Endometrium (tissue), 2 donors: ENCODE measurements at regions not wholly inside any gene's neighbourhood (a gene's known extent, or its start where the extent isn't known, plus 50 kb on each side); places are given as distances from the start of the nearest gene placed in this dataset.

Experiments
- FAIRE-seq: peaks from 2 replicates; lab custom pipeline; 2012; peaks lifted over from hg19 to GRCh38; lab: Jason Lieb, UNC
- donor health status: control.
- donor health status: control.

DNA sequence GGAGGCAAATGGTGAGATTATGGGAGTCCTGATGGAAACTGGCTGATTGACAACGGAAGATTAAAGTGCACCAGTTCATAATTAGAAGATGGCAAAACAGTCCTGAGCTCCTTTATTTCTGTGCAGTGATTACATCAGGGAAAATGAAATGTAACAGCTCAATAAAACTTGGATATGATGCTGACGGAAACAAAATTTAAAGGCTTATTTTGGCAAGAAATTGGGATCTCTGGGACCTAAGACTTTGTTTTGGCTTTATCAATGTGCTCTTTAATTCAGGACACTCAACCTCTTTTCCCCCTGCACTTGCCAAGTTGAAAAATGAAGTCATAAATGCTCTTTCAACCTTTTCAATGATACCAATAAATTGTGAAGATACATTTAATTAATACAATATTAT lies 226.8 kb downstream of the C6orf118 start:
- FAIRE-seq = peak; percentile 95

DNA sequence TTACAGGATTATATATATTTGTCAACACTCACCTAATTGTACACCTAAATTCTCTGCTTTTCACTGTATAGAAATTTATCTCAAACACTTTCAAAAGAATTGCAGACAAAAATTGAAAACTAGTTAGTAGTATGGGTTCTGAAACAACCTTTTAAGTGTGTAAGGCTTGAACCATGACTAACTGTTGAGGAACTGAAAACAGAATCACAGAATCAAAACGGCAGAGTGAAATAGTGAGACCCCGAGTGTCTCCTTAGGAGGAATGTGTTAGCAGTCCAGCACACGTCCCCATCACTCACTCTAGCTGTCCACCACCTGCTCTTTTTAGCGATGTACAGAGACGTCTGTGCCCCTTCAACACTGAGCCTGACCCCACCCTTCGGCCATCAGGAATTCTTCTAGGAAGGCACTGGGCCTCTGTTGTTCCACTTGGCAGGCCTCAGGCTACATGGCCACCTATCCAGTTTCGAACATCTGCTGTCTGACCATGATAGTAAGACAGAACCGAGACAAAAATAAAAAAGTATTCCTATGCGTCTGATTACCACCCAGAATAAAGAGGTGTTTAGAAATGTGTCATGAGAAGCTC lies 227.4 kb downstream of the C6orf118 start:
- FAIRE-seq = no peak

DNA sequence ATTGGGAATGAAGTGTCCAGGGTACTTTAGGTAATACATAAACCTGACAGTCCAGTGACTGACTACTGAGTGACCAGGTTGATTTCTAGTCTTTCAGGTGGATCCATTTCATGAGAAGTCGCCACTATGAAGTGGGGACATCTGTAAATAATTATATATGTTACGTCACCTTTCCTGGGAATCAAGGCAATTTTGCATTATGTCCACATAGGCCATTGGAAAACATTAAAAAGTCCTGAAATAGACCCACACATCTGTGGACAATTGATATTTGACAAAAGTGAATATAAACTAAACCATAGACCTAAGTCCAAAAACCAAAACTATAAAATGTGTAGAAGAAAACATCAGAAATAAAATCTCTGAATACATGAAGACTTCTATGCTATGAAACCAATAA lies 231.5 kb downstream of the C6orf118 start:
- FAIRE-seq = no peak

DNA sequence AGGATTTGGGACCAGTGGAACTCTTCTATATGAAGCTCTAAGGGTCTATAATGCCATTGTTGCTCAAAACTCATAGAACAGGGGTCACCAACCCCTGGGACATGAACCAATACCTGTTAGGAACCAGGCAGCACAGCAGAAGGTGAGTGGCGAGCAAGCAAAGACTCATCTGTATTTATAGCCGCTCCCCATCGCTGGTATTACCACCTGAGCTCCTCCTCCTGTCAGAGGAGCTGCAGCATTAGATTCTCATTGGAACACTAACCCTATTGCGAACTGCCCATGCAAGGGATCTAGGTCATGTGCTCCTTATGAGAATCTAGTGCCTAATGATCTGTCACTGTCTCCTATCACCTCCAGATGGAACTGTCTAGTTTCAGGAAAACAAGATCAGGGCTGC lies 237.5 kb downstream of the C6orf118 start:
- no peak for FAIRE-seq

DNA sequence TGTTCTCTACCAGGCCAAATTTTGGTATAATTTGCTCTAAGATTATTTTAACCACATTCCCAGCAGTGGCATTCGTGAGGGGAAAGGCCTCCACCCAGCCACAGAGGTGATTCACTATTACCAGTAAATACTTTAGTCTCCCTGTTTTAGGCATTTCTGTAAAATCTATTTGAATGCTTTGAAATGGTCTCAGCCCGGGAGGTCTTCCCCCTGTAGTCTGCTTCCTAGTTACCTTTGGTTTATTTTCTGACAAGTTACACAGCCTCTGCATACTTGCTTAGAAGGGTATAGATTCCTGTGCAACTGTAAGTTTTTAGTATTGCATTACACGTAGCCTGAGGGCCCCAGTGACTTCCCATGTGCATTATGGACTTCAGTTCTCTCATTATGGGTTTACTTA lies 248.7 kb downstream of the C6orf118 start:
- FAIRE-seq = no peak

DNA sequence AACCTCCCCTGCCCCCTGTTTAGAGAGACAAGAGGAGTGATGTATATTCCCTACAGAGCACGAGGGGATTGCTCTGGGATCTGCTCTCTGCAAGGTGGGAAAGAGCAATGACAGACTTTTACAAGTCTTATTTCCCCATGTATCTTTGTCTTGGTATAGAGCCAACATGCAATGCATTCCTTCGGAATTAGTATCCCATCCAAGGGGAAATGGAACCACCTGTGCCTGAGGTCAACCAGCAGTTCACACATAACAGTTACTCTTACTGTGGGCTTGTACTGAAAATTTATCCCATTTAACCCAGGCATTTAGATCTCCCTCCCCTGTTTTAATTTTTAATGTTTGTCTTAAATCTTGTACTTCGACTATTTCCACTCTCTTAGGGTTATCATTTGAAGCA lies 250.4 kb downstream of the C6orf118 start:
- FAIRE-seq = no peak

DNA sequence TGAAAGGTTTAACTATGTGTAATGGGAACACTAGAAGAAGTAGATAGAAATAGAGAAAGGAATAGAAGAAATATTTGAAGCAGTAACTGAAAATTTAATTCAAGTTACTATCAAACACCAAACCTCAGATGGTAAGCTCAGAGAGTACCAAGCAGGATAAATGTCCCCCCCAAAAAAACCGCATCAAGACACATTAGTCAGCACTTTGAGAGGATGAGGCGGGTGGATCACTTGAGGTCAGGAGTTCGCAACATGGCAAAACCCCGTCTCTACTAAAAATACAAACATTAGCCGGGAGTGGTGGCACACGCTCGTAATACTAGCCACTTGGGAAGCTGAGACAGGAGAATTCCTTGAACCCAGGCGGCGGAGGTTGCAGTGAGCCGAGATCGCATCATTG lies 253.1 kb downstream of the C6orf118 start:
- no peak for FAIRE-seq

DNA sequence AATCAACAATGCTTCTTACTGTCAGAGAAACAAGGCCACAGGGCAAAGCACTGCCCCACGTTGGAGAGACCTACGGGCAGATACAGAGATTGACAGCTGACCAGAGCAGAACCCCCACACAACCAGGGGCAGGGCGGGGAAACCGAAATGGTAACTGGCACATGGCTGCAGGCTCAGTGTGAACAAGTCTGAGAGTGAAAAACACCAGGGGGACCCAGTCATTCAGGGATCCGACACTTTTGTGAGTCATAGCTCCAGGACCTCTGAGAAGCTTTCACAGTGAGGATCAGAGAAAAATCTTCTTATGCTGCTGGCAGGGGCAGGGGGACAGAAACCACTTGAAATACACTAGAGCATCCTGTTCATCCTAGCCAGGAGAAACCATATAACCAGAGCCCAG lies 254.2 kb downstream of the C6orf118 start:
- FAIRE-seq = no peak

DNA sequence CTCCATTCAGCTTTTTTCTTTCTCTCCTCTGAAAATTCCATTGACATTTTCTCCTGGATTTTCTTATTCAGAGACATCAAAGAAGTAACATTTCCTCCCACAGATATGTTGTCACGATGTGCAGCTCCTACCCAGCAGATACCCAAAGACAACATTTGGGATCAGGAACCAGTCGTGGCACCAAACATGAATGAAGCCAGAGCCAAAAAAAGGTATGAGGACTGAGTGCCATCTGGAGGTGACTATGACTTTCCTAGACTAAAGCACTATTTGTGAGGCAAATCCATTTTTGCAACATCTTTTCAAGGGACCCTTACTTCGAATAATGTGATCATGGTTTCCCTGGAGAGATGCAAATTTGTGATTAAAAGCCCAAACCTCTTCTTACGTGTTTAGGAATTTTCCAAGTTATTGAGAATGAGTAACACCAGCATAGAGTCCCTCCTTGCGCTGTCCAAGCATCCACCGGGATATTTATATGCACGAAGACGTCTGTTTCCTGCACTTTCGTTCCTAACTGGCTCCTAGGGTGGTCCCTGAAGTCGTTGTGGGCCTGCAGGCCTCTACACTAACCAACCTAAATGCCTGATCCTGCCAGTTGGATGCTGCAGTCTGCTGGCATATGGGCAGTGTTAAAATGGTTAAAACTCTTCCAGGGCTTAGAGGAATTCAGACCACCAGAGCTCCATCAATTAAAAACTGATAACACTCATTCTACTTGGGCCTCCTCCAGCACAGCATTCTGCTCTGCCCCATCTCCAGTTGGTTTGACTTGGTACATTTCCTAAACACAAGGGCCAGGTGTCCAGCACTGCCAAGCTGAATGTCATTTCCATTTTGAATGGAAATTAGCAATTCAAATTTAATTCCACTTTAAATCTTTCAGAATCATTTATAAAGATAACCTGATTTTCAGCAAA lies 256.6 kb downstream of the C6orf118 start:
- FAIRE-seq = no peak

DNA sequence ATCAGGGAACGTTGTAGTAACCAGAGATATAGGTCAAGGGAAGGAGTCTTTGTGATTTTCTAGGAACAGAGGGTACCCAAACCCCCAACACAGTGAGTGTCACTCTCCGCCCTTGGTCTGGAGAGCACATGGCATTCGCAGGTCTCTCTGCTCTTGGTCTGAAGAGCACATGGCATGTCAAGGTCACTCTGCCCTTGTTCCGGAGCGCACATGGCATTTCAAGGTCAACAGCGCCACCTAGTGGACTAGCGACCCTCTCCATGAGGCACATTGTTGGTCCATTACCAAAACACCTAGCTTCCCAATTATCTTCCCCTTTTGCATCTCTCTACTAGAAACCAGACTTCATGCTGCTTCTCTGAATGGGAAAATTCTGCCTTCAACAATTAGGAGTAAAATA lies 260.0 kb downstream of the C6orf118 start:
- FAIRE-seq = no peak

DNA sequence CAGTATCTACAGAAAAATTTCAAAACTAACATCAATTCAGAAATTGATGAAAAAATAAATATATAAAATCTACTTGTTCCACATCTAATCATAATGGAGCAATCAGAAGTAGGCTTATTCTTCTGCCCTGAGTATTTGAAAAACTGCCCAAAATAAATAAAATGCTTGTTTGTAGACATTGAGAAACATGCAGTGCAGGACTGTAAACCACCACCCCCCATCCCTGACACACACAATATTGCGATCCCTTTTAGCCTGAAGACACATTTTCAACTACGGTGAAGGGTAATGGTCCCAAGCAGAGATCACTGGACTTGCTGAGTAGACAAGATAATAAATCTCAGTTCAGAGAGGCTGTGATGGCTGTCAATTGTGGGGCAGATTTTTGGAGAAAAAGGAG lies 261.5 kb downstream of the C6orf118 start:
- peak; percentile 4 for FAIRE-seq

DNA sequence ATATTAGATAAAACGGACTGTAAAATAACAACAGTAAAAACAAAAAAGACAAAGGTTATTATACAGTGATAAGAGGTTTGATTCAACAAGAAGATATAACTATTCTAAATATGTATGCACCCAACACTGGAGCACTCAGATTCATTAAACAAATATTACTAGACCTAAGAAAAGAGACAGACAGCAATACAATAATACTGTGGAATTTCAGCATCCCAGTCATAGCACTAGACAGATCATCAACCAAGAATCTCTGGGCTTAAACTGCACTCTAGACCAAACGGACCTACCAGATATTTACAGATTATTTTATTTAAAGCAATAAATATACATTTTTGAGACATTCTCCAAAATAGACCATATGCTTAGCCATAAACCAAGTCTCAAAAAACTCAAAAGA lies 263.8 kb downstream of the C6orf118 start:
- FAIRE-seq = no peak

DNA sequence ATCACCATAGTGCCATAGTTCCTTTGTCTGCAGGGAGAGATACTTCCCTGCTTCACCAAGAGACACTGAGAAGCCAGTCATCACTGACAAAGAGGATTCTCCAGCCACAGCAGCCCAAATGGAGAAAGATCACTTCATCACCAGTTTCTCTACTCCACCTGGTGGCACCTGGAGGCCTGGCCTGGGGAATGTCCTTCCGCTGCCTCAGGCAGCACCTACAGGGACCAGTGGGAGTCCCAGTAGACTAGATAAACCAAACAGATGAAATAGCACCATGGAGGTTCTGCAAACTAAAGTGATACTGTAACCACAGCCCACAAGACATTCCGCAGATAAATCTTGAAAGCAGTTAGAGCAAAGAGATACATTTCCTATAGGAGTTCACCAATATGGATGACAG lies 266.5 kb downstream of the C6orf118 start:
- FAIRE-seq = no peak

DNA sequence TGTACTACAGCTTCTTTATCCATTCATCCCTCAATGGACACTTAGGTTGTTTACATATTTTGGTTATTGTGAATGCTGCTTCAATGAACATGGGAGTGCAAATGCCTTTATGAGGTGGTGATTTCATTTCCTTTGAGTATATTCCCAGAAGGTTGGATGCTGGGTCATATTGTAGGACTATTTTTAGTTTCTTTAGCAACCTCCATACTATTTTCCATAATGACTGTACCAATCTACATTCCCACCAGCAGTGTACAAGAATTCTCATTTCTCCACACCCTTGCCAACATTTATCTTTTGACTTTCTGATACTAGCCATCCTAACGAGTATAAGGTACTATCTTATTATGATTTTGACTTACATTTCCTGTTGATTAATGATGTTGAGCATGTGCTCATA lies 269.0 kb downstream of the C6orf118 start:
- FAIRE-seq = no peak

DNA sequence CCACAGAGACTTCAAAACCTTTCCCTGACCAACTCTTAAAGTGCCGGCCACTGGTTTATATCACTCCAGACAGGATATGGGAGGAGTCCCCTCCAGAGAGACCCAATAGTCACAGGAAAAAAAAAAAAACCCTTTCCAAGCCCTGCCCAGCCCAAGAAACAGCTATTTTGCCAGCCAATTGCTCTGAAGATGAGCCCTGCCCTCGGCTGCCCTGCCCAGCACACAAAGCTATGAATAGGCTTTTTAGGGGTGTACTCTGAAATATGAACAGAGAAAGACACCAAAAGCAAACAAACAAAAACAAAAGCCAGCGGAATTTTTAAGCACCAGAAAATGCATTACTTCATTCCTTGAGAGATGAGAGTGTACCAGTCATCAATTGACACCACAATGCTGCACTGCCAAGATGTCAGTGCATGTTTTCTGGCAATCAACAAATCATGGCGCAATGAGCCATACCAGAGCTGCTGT lies 275.1 kb downstream of the C6orf118 start:
- FAIRE-seq = no peak

DNA sequence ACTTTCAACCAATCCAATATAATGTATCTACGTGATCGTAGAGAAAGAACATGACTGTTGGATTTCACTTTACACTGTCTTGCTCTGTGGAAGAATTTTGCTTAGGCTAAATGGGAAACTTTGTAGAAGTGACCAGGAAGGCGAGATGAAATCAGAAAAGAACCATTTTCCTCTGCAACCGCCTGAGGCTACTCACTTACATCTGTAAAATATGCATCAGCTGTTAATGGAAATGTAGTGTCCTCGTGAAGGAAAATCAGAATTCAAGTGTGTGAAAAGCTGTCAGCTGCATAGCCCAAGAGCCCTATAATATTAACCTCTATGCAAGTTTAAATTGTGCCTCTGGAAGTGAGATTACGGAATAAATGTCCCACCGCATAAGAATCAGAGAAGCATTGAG lies 277.9 kb downstream of the C6orf118 start:
- FAIRE-seq = no peak

DNA sequence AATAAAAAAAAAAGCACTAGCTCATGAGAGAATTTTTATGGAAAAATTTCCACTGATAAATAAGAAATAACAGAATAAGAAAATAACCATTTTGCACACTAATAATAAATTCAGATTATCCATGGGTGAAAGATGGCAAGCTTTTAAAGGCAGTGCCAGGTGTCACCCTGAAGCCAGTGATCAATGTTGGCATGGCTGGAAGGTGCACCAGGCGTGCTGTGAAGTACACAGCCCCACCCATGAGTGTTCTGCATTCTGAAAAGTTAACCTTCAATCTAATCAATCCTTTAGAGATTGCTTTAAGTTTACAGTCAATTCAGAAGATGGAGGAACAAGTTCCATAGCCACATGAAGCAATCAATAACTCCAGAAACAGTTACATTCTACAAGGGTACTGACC lies 284.4 kb downstream of the C6orf118 start:
- no peak for FAIRE-seq

DNA sequence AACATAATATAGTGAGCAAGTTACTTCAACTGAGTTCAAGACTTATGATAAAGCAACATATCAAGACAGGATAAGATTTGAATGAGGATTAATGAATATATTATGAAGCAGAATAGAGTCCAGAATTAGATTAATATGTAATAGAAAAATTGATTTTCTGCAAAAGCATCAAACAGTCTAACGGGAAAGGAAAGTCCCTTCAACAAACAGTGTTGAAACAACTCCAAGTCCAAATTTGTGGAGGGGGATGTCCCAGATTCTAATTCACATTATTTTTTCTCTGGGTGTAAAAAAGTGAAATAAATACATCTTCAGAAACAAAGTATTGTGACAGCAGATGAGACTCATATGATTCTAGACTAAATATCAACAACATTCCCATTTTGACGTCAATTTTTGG lies 289.7 kb downstream of the C6orf118 start:
- no peak for FAIRE-seq

DNA sequence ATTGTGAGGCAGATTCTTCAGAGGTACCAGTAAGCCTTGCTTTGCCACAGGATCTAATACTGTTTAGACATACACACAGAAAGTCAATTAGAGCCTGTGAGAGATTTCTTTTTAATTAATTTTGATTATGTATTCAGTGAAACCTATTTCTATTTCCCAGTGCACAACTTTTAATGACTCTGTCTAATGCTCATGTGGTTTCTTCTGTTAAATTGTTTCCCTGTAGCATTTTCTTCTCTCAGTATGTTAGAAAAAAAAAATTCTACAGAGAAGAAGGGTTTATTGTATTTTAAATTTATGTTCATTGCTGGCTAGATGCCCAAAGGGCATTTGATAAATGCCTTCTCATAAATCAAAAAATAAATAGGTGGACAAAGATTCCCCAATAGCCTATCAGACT lies 293.7 kb downstream of the C6orf118 start:
- no peak for FAIRE-seq

DNA sequence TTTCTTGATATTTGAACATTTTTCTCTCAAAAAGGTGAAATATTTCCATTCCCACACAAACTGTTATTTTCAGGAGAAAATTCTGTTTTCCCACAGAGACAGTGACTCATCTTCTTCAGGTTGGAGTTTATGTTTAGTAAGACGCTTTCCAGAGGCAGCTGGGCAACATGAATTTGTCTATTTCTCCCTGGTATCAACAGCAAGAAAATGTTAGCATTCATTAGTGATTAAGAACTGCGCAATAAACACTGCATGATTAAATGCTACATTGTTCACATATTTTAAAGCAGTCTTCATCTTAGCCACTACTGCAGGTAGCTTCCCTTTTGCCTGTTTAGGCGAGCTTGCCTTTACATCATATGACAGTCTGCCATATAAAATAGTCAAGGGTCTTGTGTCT lies 295.7 kb downstream of the C6orf118 start:
- FAIRE-seq = no peak

DNA sequence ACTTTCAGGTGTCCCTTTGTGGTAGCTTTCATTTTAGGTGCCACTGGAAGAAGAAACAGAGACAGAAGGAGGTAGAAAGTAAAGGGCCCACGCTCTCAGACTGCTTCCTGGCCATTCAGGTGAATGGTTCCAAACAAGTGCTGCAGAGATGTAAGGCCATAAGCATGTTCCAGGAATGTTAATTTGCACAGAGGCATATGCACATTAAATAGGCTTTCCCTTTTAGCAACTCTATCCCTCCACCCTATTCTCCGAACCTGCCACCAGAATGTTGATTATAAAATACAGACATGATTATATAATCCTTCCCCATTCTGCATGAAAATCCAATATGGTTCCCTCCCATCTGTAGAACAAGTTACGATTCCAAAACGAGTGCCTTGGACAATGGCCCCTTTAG lies 297.2 kb downstream of the C6orf118 start:
- no peak for FAIRE-seq

DNA sequence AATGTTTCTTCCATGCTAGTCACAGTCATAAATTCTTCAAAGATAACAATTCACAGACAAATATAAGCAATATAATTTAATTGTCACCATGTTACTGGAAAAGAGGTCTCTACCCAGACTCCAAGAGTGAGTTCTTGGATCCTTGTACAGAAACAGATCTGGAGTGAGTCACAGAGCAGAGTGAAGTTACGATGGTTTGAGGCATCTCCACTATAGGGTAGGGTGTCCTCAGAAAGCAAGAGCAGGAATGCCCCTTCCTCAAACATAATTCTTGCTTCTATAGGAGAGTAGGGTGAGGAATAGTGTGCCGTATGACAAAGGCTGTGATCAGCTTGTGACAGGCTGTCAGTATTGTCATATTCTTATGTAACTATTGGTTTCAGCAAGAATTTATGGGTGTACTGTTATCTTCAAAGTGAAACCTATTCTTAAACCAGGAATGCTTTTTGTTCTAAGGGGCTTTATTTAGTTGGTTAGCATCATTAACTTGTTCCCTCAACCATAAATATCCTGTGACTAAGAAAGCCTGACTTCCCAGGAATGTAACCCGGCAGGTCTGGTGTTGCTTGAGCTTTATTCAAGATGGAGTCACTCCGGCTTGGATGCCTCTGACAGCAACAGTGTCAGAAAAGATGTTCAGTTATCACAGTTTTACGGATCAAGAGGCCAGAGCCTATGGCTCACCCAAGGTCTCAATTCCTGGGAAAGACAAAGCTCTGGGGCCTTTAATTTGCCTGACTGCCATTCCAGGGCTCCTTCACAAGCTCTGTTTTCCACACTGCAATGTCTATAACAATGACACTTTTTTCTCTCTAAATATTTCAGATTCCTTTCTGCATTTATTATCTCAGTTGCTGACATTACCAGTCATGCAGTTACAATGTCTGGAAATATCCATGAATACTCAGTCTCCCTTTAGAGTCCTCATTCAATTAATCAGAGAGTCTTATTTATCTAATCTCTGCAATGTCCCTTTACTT lies 298.6 kb downstream of the C6orf118 start:
- FAIRE-seq = no peak

DNA sequence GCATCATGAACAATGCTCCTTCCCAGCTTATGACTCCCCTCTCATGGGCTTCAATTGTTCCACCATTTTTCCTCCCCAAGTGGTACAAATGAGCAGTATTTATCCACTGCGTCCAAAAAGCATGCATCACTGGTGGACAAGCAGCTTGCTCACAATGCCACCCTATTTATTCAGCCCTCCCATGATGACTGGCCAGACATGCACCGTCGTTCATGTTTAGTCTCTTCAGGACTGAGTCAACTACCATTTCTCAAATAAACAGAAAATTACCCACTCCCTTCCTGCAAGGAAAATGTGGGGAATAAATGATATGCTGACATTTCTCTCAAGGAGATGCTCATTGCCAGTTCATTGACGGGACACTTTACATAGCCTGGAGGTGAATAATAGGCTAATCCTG lies 300.4 kb downstream of the C6orf118 start:
- no peak for FAIRE-seq
